HTR-8/SVneo (cell line): ENCODE measurements at regions not wholly inside any gene's neighbourhood (a gene's known extent, or its start where the extent isn't known, plus 50 kb on each side); places are given as distances from the start of the nearest gene placed in this dataset.
"Not testable (repeated sequence)": the region's sequence is repeated elsewhere in the genome, so short reads cannot be mapped to it uniquely, and the experiment has no call there.

ENCODE experiments used
- DNase-seq: peaks from one replicate; pipeline ENCODE4 v3.0.0; 2011; ENCODE audit warnings: low spot score, mixed read lengths; ENCODE audit not compliant: insufficient read length
- FAIRE-seq: peaks from 2 replicates; lab custom pipeline; 2011; peaks lifted over from hg19 to GRCh38; lab: Jason Lieb, UNC

DNA sequence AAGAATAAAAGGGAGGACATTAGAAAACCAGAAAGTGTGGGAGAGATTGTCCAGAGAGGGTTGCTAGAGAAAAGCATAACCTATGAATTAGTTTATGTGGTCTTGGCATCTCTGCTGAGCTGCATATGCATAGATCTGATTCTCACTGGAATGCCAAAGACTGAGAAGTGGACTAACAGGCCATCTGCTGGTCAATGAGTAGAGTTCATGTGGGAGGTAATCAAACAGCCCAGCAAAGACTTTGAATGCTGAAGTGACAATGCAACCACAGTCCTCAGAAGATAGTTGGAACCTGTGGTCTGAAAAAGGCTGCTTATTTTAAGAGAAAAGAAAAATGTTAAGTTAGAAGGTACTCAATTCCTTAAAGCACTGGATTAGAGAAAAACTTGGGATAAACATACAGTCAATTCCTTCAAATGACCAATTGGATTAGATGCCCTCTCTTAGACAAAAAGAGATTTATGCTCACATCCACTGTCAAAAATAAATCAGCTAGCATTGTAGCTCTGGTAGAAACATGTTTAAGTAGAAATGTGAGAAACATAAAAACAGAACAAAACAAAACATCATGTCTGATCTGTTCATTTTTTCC is 382.8 kb downstream of the AMY1C start:
- DNase-seq: no peak
- no peak for FAIRE-seq

GRCh38 chr1:104135036-104135435 is 385.3 kb downstream of the AMY1C start:
- DNase-seq, FAIRE-seq: not testable (repeated sequence)

GRCh38 chr1:104136621-104137020 is 386.9 kb downstream of the AMY1C start:
- no peak for FAIRE-seq
- DNase-seq: no peak

DNA sequence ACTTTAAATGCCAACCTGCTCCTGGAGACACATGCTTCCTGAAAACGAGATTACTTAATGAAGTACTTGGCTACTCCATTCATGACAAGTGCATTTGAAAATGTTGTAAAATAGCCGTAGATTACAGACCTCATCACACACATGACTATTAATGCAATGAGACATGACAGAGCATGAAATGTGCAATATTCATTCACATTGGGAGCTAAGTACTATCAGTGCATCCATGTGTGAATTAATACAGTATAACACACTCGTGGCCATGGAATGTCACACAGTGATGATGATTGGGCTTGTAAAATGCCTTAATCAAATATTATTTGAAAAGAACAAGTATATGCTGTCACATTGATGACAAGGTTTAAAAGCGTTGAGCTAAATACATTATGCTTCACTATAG is 407.0 kb downstream of the AMY1C start:
- DNase-seq (no peak), FAIRE-seq (no peak)

GRCh38 chr1:104163912-104164476 is 414.3 kb downstream of the AMY1C start:
- FAIRE-seq (no peak), DNase-seq (no peak)

DNA sequence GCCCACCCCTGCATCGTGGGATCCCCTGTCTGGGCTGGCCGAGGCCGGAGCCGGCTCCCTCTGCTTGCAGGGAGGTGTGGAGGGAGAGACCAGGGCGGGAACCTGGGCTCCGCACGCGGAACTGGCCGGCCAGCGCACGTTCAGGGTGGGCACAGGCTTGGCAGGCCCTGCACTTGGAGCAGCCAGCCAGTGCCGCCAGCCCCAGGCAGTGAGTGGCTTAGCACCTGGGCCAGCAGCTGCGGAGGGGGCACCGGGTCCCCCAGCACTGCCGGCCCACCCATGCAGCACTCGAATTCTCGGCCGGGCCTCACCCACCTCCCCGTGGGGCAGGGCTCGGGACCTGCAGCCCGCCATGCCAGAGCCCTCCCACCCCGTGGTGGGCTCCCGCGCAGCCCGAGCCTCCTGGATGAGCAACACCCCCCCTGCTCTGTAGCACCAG is 422.6 kb downstream of the AMY1C start:
- FAIRE-seq: no peak

GRCh38 chr1:104182251-104182650 is 432.6 kb downstream of the AMY1C start:
- DNase-seq (no peak), FAIRE-seq (no peak)

More for the DNA sequence above, 422.6 kb downstream of the AMY1C start:
- DNase-seq: no peak

GRCh38 chr1:104189207-104189606 is 439.5 kb downstream of the AMY1C start:
- FAIRE-seq (no peak), DNase-seq (no peak)

GRCh38 chr1:104190821-104191220 is 441.1 kb downstream of the AMY1C start:
- DNase-seq (no peak), FAIRE-seq (no peak)

- no peak for FAIRE-seq
- no peak for DNase-seq
These were observed 445.7 kb downstream of the AMY1C start for GRCh38 chr1:104195395-104195794.

GRCh38 chr1:104196136-104196535 is 446.4 kb downstream of the AMY1C start:
- DNase-seq: no peak
- no peak for FAIRE-seq

DNA sequence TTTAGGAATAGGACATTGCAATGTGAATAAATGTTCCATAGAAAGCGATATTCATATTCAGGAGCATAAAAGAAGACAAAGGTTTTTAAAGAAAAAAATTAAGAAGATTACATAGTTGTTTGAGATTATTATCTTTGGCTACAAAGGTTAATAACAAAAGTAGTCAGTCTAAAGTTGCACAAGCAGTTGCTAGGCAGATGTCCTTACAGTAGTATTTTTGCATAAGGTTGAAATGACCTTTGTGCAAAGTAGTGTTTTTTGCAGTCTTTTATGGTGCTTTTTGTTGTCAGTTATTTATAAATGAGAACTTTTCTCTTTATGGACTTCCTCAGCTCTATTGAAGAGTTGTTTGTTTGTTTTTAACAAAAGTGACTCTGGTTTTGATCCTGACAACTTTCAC is 447.8 kb downstream of the AMY1C start:
- FAIRE-seq (no peak), DNase-seq (no peak)

GRCh38 chr1:104212239-104212638 is 462.5 kb downstream of the AMY1C start:
- FAIRE-seq: no peak
- no peak for DNase-seq

- not testable (repeated sequence) for DNase-seq, FAIRE-seq
These were observed 467.8 kb downstream of the AMY1C start for GRCh38 chr1:104217395-104217986.

GRCh38 chr1:104229860-104230259 is 480.2 kb downstream of the AMY1C start:
- DNase-seq: no peak
- no peak for FAIRE-seq

DNA sequence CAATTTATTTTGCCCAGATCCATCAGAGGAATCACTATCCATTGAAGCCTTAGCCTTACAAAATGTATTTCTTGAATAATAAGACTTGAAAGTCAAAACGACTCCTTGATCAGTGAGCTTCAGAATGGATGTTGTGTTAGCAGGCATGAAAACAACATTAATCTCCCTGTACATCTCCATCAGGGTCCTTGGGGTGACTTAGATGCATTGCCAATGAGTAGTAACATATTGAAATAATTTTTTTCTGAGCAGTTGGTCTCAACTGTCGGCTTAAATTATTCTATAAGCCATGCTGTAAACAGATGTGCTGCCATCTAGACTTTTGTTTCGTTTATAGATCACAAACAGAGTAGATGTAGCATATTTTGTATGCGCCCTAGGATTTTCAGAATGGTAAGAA is 482.0 kb downstream of the AMY1C start:
- FAIRE-seq: no peak

DNA sequence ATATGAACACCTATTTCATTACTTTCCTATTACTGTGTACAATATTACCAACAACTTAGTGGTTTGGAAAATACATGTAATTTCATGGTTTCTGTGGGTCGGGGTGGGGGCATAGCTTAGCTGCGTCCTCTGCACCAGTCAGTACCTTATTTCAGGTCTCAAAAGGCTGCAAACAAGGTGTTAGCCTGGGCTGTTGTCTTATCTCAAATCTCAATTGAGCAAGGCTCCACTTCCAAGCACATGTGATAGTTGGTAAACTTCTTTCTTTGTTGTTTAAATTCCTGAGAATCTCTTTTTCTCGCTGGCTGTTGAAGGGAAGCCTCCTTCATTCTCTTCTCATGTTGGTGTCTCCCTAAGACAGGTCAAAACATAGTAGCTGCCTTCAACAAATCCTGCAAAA is 485.4 kb downstream of the AMY1C start:
- FAIRE-seq: no peak
- DNase-seq: no peak

More for the DNA sequence above, 482.0 kb downstream of the AMY1C start:
- DNase-seq: no peak

- FAIRE-seq (no peak), DNase-seq (no peak)
These were observed 489.3 kb downstream of the AMY1C start for GRCh38 chr1:104238991-104239390.

DNA sequence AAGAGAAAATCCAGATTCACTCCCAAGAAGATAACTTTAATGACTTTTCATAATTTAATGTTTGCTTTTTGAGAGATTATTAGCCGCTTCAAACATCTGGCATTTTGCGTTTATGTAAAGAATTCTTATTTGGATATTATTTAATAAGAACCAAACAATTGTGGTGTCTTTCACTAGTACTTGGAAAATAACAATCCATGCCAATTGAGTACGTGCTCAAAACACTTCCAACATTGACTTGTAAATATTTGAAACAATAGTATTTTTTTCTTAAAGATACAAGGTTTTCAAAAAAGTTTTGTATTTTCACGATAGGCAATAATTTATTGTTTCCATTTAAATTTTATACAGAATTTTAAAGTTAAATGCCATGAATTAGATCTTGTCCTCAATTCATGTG is 498.7 kb downstream of the AMY1C start:
- no peak for DNase-seq
- FAIRE-seq: no peak

DNA sequence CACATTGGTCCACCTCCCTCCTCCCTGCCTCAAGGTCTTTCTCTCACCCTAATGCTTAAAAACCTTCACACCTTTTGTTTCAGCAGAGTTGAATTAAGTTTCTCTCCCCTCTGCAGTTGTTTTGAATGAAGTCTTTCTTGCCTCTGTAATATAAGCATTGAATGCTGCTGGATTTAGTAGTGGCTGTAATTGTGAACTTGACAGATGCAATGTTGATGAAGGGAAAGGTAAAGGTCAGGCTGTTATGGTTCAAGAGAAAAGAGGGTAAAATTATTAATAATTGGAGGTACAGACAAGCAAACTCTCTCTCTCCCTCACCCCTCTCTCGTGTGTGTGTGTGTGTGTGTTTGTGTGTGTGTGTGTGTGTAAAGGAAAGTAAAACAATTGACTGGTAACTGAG is 509.8 kb downstream of the AMY1C start:
- FAIRE-seq (no peak), DNase-seq (no peak)

- FAIRE-seq, DNase-seq: not testable (repeated sequence)
These were observed 513.4 kb downstream of the AMY1C start for GRCh38 chr1:104263110-104263509.

DNA sequence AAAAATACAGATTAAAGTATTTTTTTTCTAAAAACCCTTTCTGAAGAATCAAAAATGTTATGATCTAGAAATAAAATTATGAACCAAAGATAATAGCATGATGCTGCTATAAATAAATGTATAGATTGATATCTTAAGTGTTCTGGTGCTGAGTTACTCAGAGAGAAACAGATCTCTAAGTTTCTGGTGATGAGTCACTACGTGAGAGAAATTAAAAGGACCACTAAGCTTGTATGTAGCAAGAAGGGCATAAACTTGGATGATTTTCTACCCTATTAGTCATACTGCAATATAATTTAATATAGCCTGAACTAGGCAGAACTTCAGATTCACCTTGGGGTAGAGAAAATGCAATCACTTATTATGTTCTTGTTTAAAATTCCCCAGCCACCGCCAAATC is 514.8 kb downstream of the AMY1C start:
- no peak for FAIRE-seq
- no peak for DNase-seq
